ENCODE measurements at regions not wholly inside any gene's neighbourhood (a gene's known extent, or its start where the extent isn't known, plus 50 kb on each side); places are given as distances from the start of the nearest gene placed in this dataset.

DNA sequence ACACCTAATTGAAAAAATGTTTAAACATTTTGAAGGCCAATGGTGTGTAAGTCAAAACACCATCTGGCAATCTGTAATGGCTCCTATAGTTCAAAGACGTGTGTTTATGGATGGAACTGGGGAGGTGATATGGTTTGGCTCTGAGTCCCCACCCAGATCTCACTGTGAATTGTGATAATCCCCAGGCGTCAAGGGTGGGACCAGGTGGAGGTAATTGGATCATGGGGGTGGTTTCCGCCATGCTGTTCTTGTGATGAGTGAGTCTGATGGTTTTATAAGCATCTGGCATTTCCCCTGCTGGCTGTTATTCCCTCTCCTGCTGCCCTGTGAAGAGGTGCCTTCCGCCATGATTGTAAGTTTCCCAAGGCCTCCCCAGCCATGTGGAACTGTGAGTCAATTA, 52.2 kb downstream of the ADRA2C start:
- DNase-seq, result no peak

DNA sequence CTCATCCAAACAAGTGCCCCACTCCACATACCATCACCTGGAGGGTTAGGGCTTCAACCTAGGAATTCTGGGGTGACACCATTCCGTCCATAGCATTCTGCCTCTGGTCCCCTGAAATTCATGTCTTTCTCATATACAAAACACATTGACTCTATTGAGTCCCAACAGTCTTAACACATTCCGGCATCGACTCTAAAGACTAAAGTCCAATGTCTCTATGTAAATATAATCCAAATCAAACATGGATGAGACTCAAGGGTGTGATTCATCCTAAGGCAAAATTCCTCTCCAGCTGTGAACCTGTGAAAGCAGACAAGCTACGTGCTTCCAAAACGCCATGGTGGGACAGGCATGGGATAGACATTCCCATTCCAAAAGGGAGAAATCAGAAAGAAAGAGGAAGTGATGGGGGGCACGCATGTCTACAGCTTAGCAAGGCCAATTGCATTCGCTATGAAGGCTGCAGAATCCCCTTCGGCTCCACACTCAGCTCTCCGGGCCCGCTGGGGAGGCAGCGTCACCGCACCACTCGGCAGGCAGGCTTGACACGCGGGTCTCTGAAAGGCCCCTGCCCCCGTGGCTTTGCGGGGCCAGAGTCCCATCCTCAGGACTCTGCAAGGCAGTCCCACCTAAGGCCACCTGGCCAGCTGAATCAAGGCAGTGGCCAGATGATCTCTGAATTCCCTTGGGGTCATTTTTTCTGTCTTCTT, 53.2 kb downstream of the ADRA2C start:
- DNase-seq, result no peak

DNA sequence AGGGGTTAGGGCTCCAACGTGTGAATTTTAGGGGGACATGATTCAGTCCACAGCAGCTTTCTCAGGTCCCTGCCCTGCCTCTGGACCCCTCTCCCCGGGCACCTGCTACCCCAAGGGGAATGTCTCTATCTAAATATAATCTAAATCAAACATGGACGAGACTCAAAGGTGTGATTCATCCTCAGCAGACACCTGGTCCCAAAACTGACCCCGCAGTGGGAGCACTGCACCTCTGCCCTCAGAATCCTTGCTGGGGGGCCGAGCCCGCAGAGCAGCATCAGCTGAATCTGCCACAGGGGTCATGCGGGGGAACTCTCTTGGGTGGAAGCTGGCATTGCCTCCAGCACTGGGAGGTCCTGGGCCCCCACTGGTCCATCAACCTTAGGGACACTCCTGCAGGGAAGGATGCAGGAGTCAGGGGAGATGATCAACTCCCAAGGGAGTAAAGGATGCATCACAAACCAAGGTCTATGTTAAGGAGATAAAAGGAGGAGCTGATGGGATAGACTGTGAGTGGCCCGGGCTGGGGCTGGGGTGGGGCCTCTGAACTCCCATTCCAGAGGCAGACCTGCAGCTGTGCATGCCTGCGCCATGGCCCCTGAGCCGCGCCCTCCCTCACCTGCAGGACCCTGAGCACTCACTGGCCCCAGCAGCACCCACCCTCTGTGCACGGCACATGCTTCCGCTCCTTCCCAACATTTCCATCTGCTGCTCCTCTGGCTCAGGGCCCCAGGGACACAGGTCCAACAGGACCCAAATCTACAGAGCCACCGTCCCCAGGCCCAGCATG, 54.0 kb downstream of the ADRA2C start:
- DNase-seq, result no peak

DNA sequence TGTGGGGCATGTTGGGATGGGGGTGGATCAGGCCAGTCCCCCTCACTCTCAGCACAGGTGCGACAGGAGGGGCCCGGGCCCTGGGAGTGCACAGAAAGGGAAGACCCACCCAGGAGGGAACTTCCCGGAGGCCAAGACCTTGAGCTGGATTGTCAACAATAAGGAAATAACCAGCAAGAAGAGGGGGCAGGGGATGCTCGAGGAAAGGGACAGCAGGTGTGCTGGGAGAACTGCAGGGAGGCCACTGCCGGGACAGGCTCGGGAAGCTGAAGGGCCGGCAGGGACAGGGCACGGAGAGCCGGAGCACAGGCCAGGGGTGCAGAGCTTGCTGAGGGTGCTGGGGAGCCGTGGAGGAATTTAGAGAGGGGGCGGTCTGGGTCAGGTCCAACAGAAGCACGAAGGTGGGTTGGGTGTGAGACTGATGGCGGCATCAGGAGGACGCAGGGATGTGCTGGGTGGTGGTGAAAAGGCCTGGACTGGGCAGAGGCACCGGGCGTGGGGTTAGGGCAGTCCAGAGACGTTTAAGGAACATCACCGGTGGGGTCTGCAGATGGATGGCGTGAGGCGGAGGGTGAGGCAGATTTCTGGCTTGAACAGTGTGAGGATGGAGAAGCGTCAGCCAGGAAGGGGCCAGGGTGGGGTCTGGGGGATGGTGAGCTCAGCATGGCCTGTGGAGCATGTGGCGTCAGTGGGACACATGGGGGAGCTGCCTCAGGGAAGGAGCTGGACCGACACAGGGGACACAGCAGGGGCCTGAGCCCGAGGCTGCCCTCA, 54.8 kb downstream of the ADRA2C start:
- no peak for DNase-seq

DNA sequence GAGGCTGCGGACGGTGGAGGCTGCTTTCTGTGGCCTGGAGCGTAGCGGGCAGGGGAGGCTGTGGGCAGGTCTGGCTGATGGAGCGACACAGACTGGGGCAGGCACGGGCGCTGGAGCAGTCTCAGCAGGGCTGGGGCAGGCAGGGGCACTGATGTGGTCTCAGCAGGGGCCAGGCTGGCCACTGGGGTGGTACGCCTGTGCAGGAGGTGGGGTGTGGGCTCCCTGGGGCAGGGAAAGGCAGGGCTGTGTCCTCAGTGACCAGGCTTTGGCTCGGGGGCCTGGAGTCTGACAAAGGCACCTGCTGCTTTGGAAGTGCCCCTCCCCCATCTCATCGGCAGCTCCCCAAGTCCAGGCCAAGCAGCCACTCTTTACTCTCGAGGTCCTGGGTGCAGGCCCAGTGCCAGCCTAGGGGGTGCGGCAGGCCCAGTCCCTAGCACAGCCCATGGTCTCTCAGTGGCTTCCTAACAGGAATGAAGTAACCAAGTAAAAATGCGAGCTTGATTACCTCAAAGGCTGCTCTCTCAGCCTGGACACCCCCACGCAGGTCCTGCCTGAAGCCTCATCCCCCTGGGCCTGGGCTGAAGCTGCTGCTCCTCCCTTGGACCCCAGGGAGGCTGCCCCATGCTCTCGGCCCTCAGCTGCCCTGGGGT, 55.5 kb downstream of the ADRA2C start:
- no peak for DNase-seq

DNA sequence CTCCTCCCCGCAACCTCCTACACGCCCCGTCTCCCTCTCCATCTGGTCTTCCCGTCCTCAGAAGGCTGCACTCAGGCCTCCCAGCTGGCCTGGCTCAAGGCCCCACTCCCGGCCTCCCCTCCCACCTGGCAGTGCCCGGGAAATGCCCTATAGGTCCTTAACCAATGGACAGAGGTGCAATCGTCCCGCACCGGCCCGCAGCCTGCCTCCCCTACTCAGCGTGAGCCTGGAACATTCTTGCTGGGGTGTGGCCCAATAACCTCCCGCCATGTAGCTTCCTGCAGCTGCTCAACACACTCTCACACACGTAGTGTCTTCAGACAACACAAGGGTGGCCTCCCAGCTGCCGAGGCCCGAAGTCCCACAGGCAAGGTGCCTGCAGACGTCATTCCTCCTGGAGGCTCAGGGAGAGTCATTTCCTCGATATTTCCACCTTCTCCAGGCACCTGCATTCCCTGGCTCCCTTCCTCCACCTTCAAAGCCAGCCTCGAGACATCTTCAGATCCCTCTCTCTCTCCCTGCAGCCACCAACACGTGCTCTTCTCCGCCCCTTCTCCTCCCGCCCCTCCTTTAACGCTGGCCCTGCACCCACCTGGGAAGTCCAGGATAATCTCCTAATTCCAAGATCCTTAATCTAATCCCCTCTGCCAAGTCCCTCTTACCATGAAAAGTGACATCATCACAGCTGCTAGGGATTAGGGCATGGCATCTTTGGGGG, 56.2 kb downstream of the ADRA2C start:
- no peak for DNase-seq

DNA sequence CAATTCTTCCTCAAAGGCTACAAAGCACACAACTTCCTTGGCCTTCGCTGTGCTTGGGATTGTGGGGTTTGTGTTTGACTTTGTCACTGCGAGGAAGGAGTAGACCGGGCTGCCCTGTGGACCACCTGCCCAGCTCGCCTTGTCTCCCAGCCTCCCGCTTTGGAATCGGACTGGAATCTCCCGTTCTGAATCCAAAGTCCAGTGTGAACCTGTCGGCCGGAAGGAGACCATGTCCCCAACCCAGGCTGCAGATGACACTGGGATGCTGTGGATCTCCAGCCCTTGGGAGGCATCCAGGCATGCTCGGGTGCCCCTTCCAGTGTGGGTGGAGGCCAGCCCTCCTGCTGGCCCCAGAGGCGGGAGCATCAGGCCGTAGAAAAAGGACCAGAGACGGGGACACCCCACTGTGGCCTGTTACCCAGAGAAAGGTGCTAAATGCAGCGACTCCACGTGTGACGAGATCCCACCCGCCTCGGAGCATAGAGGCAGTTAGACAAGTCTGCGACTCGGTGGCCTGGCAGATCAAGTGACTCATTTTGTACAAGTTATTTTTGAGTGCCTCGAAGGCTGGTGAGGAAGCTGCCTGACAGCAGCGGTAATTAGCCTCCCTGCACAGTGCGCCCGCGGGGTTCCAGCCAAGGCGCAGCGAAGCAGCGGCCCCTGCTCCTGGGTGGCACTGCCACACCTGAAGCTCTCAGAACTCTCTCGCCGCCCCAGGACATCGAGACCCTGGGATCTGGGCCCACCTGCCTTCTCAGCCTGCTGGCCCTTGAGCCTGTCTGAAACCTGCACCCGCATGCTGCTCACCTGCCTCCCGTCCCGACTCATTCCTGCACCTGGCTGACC, 57.5 kb downstream of the ADRA2C start:
- DNase-seq, result no peak

DNA sequence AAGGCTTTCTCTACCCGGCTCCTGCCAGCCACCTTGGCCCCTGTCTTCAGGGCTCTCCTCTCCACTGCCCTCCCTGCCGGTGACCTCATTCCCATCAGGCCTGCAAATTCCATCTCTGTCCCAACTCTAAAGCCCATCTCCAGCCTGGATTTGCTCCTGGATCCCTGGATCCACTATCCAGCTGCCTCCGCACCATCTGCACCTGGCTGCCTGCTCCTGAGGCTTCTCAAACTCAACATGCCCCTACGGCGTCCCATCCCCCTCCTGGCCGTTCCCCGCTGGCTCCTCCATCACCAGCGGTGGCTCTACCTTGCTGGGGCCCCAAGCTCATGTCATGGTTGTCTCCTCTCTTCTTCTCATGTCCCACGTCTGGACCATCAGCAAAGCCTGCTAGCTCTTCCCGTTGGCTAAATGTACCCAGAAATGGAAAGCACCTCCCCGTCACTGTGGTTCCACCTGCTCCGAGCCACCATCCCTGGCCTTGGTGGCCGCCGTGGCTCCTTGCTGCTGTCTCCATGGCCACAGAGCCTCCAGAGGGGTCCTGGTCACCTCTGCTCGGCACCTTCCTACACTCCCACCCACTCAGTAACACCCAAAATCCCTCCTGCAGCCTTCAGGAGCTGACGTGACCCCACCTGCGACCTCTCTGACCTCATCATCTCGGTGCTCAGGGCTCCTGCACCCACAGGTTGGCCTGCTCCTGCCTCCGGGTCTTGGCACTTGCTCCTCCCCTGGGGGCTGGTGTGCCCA, 58.5 kb downstream of the ADRA2C start:
- DNase-seq, result no peak

DNA sequence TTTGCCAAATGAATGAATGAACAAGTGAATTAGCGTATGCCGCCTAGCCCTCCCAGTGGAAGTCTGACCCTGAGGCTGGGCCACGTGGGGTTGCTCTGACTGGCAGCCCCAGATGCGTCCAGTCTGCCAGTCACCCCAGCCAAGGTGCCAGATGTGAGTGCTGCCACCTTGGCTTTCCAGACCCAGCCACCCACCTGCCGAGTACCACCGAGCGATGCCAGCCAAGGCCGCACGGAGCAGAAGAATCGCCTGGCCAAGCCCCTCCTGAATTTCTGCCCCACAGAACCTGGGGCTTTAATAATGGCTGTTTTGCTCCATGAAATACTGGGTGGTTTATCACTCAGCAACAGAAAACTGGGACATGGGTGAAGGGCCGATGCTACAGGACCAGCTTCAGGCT, 59.3 kb downstream of the ADRA2C start:
- no peak for DNase-seq

DNA sequence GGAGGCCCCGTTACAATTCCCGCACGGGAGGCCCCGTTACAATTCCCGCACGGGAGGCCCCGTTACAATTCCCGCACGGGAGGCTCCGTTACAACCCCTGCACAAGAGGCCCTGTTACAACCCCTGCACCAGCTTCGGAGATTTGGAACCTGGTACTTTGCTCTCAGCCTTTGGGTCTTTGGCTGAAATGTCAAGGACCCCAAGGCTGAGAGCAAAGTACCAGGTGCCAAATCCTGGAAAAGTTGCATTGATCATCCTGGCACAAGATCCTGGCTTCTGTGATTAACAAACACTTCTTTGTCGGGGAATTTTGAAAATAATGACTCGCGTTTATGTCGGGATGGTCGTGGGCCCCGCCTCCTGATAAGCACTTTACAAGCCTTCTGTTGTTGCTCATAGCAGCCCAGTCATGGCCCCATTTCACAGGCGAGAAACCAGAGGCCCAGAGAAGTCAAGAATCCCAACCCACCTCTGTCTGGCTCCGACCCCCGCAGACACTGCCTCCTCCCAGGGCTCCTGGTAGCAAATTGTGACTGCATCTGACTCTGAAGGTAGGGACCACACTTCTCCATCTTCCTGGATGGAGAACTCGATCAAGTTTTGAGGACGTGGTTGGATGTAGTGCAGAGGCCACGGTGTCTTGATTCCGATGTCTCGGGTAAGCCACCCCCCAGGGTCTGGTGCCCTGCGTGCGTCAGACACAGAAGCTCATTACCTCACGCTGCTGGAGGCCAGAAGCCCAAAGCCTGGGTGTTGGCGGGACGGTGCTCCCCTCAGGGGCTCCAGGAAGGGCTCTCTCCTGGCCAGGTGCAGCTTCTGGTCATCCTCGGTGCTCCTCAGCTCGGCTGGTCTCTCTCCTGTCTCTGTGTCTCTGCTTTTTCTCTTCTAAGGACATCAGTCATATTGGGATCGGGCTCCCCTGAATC, 60.3 kb downstream of the ADRA2C start:
- no peak for DNase-seq

DNA sequence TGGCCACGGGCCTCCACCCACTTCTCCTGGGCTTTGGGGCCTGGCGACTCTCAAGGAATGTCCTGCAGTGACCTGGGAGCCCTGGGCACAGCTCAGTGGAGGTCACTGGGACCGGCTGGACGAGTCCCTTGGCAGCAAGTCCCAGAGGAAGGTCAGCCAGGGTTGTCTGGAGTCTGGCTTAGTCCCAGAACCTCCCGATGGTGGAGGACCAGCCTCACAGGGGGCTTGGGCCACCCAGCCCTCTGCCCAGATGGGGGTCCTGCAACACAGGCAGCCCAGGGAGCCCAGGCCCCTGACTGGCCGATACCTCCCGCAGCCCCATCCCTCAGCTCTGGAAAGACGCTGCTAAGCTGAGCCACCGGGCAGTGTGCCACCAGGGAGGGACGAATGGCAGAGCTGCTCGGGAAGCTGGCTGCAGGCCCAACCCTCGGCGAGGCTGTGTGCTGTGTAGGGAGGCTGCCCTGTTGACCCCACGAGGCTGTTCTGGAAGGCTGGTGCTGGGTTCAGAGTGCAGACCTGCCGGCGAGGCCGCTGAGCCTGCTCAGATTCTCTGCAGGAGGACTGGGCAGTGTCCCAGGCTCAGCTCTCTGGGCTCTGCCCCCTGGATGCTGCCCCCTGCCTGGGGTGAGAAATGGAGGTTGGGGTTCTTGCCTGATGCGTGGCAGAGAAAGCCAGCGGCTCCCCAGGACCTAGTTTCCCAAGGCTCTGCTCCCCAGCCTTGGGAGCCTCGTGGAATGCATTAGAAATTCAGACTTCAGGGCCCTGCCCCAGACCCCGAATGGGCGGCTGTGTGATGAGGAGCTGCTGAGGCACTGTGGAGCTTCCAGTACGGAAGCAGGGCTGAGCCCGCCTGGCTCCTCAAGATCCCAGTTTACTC, 61.7 kb downstream of the ADRA2C start:
- no peak for DNase-seq

DNA sequence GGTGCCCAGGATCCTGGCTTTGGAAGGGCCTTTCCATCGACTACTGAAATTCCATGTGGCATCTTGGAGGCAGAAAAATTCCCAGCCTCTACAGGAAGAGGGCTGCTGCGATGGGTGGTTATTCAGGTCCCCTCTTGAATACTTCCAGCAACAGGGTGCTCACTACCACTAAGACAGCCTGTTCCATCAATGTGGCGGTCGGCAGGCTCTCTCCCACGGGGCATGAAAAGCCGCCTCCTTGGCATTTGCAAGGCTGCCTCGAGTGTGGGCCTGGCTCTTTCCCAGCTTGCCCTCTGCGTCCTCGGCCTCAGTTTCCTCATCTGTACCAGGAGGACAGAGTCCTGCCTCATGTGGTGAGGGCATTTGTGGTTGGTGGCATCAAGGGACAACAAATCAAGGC, 62.4 kb downstream of the ADRA2C start:
- DNase-seq, result no peak

DNA sequence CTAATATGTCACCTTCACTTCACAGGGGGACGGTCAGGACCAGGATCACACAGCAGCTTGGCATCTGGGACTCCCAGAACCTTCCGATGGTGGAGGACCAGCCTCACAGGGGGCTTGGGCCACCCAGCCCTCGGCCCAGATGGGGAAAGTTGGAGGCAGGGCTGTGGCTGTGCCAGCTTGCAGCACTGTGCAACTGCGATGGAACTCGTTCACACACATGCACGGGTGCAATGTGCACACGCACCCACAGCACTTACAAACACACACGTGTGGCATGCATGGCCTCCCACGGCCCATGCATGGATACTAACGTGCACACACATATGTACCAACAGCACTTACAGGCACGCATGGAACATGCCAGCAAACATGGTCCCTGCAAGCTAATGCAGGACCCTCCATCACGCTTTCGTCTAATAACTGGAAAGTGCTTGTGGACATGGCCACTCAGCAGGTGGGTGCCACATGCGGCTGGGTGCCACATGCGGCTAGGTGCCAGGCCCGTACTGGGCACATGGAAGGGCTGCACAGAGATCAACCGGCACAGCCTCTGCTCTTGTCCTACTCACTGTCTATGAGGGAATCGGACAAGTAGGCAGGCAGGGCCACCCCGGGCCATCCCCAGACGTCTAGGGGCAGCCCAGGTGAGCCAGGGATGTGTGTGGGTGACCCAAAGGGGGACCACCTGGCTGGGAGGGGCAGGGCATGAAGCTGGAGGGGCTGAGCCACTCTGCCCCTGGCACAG, 63.2 kb downstream of the ADRA2C start:
- no peak for DNase-seq

DNA sequence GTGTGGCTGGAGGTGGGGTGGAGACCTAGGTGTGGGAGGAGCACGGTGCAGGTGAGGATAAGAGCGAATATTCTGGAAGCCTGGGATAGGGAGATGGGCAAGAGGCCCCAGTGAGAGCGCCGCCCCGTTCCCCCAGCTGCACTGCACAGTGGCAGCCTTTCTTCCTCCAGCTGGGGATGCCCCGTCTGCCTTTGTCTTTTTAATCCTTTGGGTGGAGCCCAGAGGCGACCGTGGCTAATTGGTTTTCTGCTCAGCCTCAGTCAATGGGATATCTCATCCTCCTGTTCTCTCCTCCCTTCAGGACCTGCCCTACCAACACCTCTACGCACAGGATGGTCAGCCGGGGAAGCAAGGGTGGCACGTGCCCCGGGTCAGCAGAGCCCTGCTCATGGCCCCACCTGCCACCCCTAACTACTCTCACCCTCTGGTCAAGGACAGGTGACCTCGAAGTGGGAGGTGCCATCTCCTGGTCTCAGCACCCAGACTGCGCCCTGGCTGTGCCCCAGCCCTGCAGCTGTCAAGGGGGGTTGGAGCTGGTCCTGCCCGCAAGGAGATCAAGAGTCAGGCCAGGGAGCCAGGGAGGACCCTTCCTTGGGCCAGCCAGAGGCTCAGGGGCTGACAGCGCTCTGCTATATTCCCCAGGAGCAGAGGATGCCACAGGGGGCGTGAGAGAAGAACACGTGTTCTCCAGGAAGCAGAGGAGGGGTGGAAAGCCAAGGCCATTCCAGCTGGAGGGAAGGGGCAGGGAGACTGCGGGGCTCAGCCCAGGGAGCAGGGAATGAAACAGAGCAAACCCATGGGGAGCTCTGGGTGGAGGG, 64.0 kb downstream of the ADRA2C start:
- no peak for DNase-seq

DNA sequence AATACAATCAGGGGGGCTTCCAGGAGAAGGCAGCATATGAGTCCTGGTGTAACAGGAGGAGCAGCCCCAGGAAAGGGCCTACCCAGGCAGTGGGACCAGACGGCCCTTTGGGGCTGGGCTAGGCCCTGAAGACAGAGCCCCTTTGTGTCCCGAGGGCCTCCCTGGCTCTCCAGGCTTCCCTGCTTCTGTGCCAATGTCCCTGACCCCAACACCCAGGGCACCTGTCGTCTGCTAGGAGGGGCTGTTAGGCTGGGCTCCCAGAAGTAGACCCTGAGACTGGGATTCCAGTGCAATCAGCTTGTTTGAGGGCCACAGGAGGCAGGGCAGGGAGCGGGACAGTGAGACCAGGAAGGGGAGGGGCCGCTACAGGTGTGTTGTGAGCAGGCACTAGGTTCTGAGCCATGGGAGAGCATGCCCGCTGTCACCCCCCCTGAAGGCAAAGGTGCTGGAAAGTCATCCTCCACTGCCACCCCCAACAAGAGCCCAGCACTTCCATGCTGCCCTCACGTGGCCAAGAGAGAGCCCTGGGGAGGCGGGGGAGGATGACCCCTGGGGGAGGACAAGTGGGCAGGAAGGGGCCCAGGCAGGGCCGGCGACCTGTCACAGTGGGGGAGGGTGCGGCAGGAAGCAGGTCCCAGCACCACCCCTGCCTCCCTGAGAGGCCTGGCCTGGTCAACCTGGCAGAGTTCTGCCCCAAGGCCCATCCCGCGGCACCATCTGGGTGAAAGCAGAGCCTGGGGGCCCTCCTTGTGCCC, 64.8 kb downstream of the ADRA2C start:
- DNase-seq, result no peak
